Right lobe of liver (tissue), 6 donors: ENCODE measurements at regions not wholly inside any gene's neighbourhood (a gene's known extent, or its start where the extent isn't known, plus 50 kb on each side); places are given as distances from the start of the nearest gene placed in this dataset.

Experiments used
- ATAC-seq, 4 donors: fragments of 200-7000 bp; cut with Tn5 transposase; one replicate each; pipeline ENCODE4 v1.9.1; 2020; ENCODE audit warnings: mild to moderate bottlenecking in 4 of 4, moderate library complexity in 4 of 4
- DNase-seq, 3 donors: peaks; one replicate each; pipeline ENCODE4 v3.0.0-alpha.2; 2020
- H3K27ac ChIP-seq, 3 donors: fragments of 200-600 bp; one replicate each; pipeline ENCODE4 v1.8.0; 2022
- H3K27me3 ChIP-seq, 2 donors: fragments of 200-600 bp; one replicate each; pipeline ENCODE4 v1.8.0; 2022
- H3K36me3 ChIP-seq, 4 donors: fragments of 200-600 bp; sonication (generic) in 1 of 4; one replicate each; pipeline versions ENCODE4 v1.5.1 to v1.8.0; 2017 to 2022; ENCODE audit warnings: control low read depth in 1 of 4
- H3K4me1 ChIP-seq, 4 donors: fragments of 200-600 bp; sonication (generic) in 1 of 4; one replicate each; pipeline versions ENCODE4 v1.5.1 to v1.8.0; 2017 to 2022; ENCODE audit warnings: control low read depth in 1 of 4
- H3K4me3 ChIP-seq, 3 donors: fragments of 200-600 bp; one replicate each; pipeline ENCODE4 v1.8.0; 2022
- H3K9me3 ChIP-seq, 4 donors: fragments of 200-600 bp; sonication (generic) in 1 of 4; one replicate each; pipeline versions ENCODE4 v1.5.1 to v1.8.0; 2017 to 2022; ENCODE audit warnings: control low read depth in 1 of 4
- POLR2A ChIP-seq: fragments of 450-650 bp; IDR thresholded peaks from one replicate; pipeline ENCODE4 v1.6.1; 2017; ENCODE audit warnings: antibody characterized with exemption, mild to moderate bottlenecking
- WGBS: methylation state at CpG from one replicate; pipeline ENCODE4 v1.1.6; 2018; ENCODE audit warnings: low coverage, low lambda C conversion rate; ENCODE audit not compliant: insufficient coverage; ENCODE audit errors: missing lambda C conversion rate; 5-methylcytosine and 5-hydroxymethylcytosine counted together
- intact Hi-C, 2 donors: fragments of 100-400 bp; cut with DNase I; formaldehyde crosslinking; loops; one replicate each; pipeline versions ENCODE4 v1.11.2 to v1.14.1; 2022
- TF ChIP-seq, protein P1 (sequence below), 4 donors: fragments of 200-600 bp in 3 of 4; fragments of 450-650 bp in 1 of 4; IDR thresholded peaks; one replicate each; pipeline versions ENCODE4 v1.5.1 to v1.8.0; 2016 to 2022; ENCODE audit warnings: antibody characterized with exemption in 4 of 4, mild to moderate bottlenecking in 2 of 4
- donor health status: DM: no; HTN: yes; CAD: no.
- donor health status: DM: no; HTN: no; CAD: no.
- donor health status: DM: no; HTN: no; CAD: no.
- donor health status: DM: no; HTN: yes; CAD: no.
- donor health status: DM: no; HTN: yes; CAD: no.

DNA sequence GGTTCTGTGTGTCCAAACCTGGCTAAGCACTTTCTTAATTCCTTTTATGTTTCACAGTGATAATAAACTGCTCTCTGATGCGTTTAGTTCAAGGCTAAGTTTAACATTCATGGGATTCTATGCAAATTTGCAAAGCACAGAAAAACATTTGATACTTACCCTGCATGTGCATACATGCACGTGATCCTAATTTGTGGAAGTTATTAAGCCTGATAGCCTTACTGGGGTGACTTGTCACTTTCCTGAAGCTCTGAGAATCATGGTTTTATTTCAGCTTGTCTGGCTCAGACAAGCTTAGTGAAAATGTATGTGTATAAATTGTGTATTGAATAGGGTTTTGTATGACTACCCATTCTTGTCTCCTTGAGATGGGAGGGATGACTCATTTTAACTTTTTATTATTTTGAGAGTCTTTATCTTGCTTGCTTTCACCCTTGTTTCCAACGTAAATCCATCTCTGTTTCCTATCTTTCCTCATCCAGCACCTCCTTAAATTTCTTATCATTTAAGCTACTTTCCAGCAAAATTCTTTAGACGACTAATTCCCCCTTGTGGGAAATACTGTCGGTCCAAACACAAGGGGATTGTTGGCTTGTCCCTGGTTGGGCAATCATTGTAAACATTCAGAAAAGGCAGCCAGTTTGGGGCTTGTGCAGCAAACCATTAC lies 167.1 kb downstream of the C11orf91 start:
- ATAC-seq (no peak), DNase-seq (no peak)

DNA sequence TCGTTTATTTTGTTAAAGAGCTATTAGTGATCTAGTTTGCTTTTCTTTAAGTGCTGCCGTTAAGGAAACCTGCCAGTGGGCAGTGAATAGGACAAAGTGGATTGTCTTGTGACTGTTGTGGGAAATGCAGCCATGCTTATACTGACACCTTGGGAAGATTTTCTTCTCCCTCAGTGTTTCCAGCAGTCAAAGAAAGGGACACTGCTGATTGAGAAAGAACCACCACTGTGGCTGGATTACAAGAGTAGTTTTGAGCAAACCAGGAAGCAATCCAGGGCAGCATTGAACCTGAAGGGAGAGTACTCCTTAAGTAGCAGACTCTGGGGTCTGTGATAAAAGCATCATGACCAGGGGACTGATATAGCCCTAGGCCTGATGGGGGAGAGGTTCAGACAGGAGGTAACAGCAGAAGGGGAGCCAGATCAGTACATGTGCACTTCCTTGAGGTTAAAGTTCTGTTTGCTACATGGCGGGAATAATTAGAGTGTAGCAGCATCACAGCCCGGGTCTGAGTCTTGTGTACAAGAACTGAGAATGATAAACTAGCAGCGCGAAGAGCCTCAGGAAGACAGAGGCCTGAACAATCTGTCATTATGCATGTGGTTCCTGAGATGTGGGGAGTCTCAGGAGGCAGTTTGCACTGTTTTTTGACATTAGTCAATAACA lies 167.8 kb downstream of the C11orf91 start:
- DNase-seq (no peak), ATAC-seq (no peak)
- 47% methylated on average over 6 of the region's 6 CpGs for WGBS

More for the DNA sequence above, 167.1 kb downstream of the C11orf91 start:
- intact Hi-C loops: no loop called here
- H3K4me1 ChIP-seq: no peaks in the 10 kb centered on the region
- H3K27ac ChIP-seq: no peak overlapping the region
- no peaks in the 10 kb centered on the region for H3K9me3 ChIP-seq
- no peak for TF ChIP-seq POLR2A
- TF ChIP-seq, protein P1, sequence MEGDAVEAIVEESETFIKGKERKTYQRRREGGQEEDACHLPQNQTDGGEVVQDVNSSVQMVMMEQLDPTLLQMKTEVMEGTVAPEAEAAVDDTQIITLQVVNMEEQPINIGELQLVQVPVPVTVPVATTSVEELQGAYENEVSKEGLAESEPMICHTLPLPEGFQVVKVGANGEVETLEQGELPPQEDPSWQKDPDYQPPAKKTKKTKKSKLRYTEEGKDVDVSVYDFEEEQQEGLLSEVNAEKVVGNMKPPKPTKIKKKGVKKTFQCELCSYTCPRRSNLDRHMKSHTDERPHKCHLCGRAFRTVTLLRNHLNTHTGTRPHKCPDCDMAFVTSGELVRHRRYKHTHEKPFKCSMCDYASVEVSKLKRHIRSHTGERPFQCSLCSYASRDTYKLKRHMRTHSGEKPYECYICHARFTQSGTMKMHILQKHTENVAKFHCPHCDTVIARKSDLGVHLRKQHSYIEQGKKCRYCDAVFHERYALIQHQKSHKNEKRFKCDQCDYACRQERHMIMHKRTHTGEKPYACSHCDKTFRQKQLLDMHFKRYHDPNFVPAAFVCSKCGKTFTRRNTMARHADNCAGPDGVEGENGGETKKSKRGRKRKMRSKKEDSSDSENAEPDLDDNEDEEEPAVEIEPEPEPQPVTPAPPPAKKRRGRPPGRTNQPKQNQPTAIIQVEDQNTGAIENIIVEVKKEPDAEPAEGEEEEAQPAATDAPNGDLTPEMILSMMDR (IDR thresholded peaks at IDR 0.05): no peak
- 19% methylated on average over 5 of the region's 5 CpGs for WGBS
- no peaks in the 10 kb centered on the region for H3K36me3 ChIP-seq
- H3K4me3 ChIP-seq: no peak overlapping the region
- H3K27me3 ChIP-seq: no peaks in the 10 kb centered on the region

DNA sequence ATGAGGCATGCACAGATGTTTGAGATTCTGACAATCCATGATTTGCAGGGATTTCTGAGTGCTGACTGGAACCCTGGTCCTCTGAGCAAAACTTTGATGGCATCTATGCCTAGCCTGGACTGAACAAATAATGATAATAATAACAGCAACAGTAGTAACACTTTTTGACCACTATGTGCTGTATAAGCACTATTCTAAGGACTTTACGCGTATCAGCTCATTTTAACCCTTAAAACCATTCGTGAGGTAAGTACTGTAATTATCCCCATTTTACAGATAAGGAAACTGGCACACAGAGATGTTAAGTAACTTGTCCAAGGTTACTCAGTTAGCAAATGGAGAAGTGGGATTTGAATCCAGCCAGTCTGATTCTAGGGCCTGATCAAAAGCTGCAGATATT lies 168.4 kb downstream of the C11orf91 start:
- TF ChIP-seq POLR2A: no peak
- TF ChIP-seq, protein P1 (IDR thresholded peaks at IDR 0.05): no peak
- no peaks in the 10 kb centered on the region for H3K9me3 ChIP-seq
- no peaks in the 10 kb centered on the region for H3K36me3 ChIP-seq
- DNase-seq: no peak
- WGBS: 50% methylated on average over 3 of the region's 3 CpGs
- no peaks in the 10 kb centered on the region for H3K4me1 ChIP-seq
- no peak for ATAC-seq
- no peak overlapping the region for H3K4me3 ChIP-seq
- H3K27ac ChIP-seq: no peak overlapping the region
- intact Hi-C loops: no loop called here
- H3K27me3 ChIP-seq: no peaks in the 10 kb centered on the region

More for the DNA sequence above, 167.8 kb downstream of the C11orf91 start:
- Histone ChIP-seq H3K4me3 (no peak overlapping the region), H3K27me3 (no peaks in the 10 kb centered on the region), H3K4me1 (no peaks in the 10 kb centered on the region), H3K36me3 (no peaks in the 10 kb centered on the region), H3K9me3 (no peaks in the 10 kb centered on the region), H3K27ac (no peak overlapping the region)
- intact Hi-C loops: no loop called here
- TF ChIP-seq, protein P1 (IDR thresholded peaks at IDR 0.05): no peak
- no peak for TF ChIP-seq POLR2A

DNA sequence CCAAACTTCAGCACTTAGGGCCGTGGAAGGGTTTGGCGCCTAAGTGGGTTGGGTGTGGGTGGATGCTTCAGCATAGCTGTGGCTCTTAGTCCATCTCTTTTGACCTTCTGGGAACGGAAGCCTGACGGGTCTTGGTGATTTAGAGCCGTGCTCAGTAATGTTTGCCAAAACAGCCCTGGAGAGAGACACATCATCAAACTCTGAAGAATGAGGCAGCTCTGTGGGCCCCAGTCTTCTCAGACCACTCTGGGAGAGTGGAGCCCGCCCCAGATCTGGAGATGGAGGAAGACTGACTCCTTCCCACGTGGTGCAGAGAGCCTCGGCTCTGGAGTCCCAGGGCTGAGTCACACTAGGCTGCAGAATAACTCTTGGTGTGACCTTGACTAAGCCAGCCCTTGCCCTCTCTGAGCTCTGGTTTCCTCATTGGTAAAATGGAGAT lies 168.9 kb downstream of the C11orf91 start:
- 52% methylated on average over 4 of the region's 8 CpGs for WGBS
- no peak for ATAC-seq
- intact Hi-C loops: no loop called here
- no peak for DNase-seq
- Histone ChIP-seq H3K27me3 (no peaks in the 10 kb centered on the region), H3K36me3 (no peaks in the 10 kb centered on the region), H3K9me3 (no peaks in the 10 kb centered on the region), H3K4me1 (no peaks in the 10 kb centered on the region), H3K4me3 (no peak overlapping the region), H3K27ac (no peak overlapping the region)
- TF ChIP-seq POLR2A: no peak
- TF ChIP-seq, protein P1 (IDR thresholded peaks at IDR 0.05): no peak
